Kidney epithelial cell (primary cell): ENCODE measurements at regions not wholly inside any gene's neighbourhood (a gene's known extent, or its start where the extent isn't known, plus 50 kb on each side); places are given as distances from the start of the nearest gene placed in this dataset.

Experiments
- DNase-seq: peaks from one replicate; pipeline ENCODE4 v3.0.0-alpha.2; 2010; ENCODE audit warnings: low read depth
- H3K27me3 ChIP-seq: 2 replicates; pipeline ENCODE4 v1.6.0; 2011; ENCODE audit warnings: low read length; ENCODE audit not compliant: control insufficient read depth, insufficient read depth
- H3K36me3 ChIP-seq: 2 replicates; pipeline ENCODE4 v1.5.1; 2011; ENCODE audit warnings: low read length; ENCODE audit not compliant: control insufficient read depth, insufficient read depth
- H3K4me3 ChIP-seq: 2 replicates; pipeline ENCODE4 v1.5.1; 2011; ENCODE audit warnings: low read depth, mild to moderate bottlenecking, control low read depth, low read length
- CTCF ChIP-seq: IDR thresholded peaks from 2 replicates; pipeline ENCODE4 v1.5.1; 2011; ENCODE audit warnings: mild to moderate bottlenecking, moderate library complexity, low read length, control low read depth, inconsistent platforms; ENCODE audit not compliant: insufficient read depth, poor library complexity, severe bottlenecking

DNA sequence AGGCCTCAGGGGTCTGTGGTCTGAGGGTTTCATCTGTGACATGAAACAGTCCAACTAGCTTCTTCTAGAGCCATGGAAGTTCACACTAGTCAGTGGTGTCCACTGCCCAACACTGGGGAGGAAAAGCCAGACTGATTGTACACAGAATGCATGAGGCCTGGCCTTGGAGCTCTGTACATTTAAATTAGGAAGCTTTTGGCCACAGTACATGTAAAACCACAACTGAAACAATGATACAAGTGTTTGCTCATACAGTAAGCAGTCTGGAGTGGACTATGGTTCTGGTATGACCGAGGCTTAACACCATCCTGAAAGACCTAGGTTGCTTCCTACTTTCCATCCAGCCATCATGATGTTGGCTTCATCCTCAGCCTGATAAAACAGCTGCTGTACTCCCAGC, 73.8 kb upstream of the SESN3 start:
- TF ChIP-seq CTCF, result no peak
- H3K4me3 ChIP-seq, result no peak overlapping the region
- no peaks in the 10 kb centered on the region for H3K36me3 ChIP-seq
- no peaks in the 10 kb centered on the region for H3K27me3 ChIP-seq
- DNase-seq, result no peak

GRCh38 chr11:95302211-95302610, 71.2 kb upstream of the SESN3 start:
- Histone ChIP-seq H3K36me3 (no peaks in the 10 kb centered on the region), H3K4me3 (no peak overlapping the region), H3K27me3 (no peaks in the 10 kb centered on the region)
- no peak for DNase-seq
- TF ChIP-seq CTCF, result no peak

DNA sequence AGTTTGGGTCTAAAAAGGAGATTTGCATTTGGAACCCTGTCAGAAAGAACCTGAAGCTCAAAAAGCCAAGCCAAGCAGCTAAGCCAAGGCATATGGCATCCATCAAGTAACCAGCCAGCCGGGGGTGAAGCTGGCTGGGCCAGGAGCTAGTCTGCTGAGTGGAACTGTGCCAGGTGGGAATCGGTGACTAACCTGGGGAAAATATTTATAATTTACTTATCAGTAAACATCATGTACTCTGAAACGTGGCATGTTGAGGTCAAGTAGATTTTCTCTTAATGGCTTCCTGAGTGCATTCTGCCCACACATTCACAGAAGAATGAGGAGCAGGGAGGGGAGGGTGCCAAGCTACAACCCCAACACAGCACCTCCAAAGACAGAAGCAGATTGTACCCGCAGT, 70.5 kb upstream of the SESN3 start:
- TF ChIP-seq CTCF, result no peak
- no peak for DNase-seq
- Histone ChIP-seq H3K4me3 (no peak overlapping the region), H3K27me3 (no peaks in the 10 kb centered on the region), H3K36me3 (no peaks in the 10 kb centered on the region)

GRCh38 chr11:95299078-95299679, 68.2 kb upstream of the SESN3 start:
- no peak for DNase-seq
- TF ChIP-seq CTCF, result no peak
- Histone ChIP-seq H3K27me3 (no peaks in the 10 kb centered on the region), H3K36me3 (no peaks in the 10 kb centered on the region), H3K4me3 (no peak overlapping the region)

- TF ChIP-seq CTCF, result no peak
- no peak for DNase-seq
- Histone ChIP-seq H3K4me3 (no peak overlapping the region), H3K27me3 (no peaks in the 10 kb centered on the region), H3K36me3 (no peaks in the 10 kb centered on the region)
Measured at GRCh38 chr11:95297680-95298452, 66.9 kb upstream of the SESN3 start.
